HCT116 (cell line): ENCODE measurements at regions not wholly inside any gene's neighbourhood (a gene's known extent, or its start where the extent isn't known, plus 50 kb on each side); places are given as distances from the start of the nearest gene placed in this dataset.
"Not testable (repeated sequence)": the region's sequence is repeated elsewhere in the genome, so short reads cannot be mapped to it uniquely, and the experiment has no call there.

Source experiments
- ATAC-seq: fragments of 200-7000 bp; cut with Tn5 transposase; 2 replicates; pipeline ENCODE4 v1.9.1; 2020; ENCODE audit warnings: mild to moderate bottlenecking, moderate library complexity
- BruUV-seq: library from RNA; stranded (reverse); fragments of 400-500 nt; replicated peaks from 2 replicates; lab custom pipeline; 2021; lab: Mats Ljungman, UMichigan
- CTCF ChIA-PET: fragments of 300-600 bp; sonication (Branson Sonifier 250); formaldehyde crosslinking; loops from one replicate; lab custom pipeline; 2021; ENCODE audit warnings: antibody characterized with exemption; lab: Charles Lee
- POLR2A ChIA-PET: fragments of 300-600, 350-600 bp; sonication (Branson Sonifier 250); formaldehyde crosslinking; loops from one replicate; lab custom pipeline; 2021; ENCODE audit warnings: antibody characterized with exemption; lab: Charles Lee
- RAD21 ChIA-PET, 2 experiments: fragments of 300-600 bp; sonication (Branson Sonifier 250); formaldehyde crosslinking; loops; one replicate each; lab custom pipeline; 2023; ENCODE audit warnings: low total read pairs in 2 of 2; ENCODE audit not compliant: uncharacterized antibody in 2 of 2, unreplicated experiment in 2 of 2, low non-redundant PET in 1 of 2; lab: Charles Lee
- DNase-seq: peaks from one replicate; pipeline ENCODE4 v3.0.0-alpha.2; 2010; ENCODE audit warnings: low read depth, low spot score
- H2AFZ ChIP-seq: fragments of 200-600 bp; shearing (Covaris generic), sonication (generic); 2 replicates; pipeline ENCODE4 v1.6.1; 2017; ENCODE audit warnings: low read depth, mixed run types, mixed read lengths, antibody characterized with exemption, low read length; ENCODE audit not compliant: poor library complexity, severe bottlenecking
- H3K27ac ChIP-seq: 2 replicates; pipeline ENCODE4 v1.5.1; 2012; ENCODE audit warnings: low read depth, low read length
- H3K27me3 ChIP-seq: fragments of 200-600 bp; sonication (generic); 2 replicates; pipeline ENCODE4 v1.6.1; 2016; ENCODE audit warnings: mixed run types, low read length, mixed read lengths; ENCODE audit not compliant: insufficient read depth
- H3K36me3 ChIP-seq, 2 experiments: fragments of 200-500 bp in 1 of 2; fragments of 200-600 bp in 1 of 2; sonication (Bioruptor generic) in 1 of 2; sonication (generic) in 1 of 2; 2 replicates each; pipeline versions ENCODE4 v1.5.1 to v1.6.1; 2014 to 2016; ENCODE audit warnings: low read length in 2 of 2, inconsistent platforms in 1 of 2, mixed read lengths in 1 of 2, mixed run types in 1 of 2; ENCODE audit not compliant: insufficient read depth in 2 of 2, control insufficient read depth in 1 of 2
- H3K4me1 ChIP-seq, 2 experiments: fragments of 200-600 bp in 1 of 2; sonication (generic) in 1 of 2; 2 replicates each; pipeline versions ENCODE4 v1.5.1 to v1.6.1; 2012 to 2017; ENCODE audit warnings: low read length in 2 of 2, inconsistent platforms in 1 of 2, mild to moderate bottlenecking in 1 of 2, mixed read lengths in 1 of 2, mixed run types in 1 of 2, moderate library complexity in 1 of 2; ENCODE audit not compliant: insufficient read depth in 2 of 2, control insufficient read depth in 1 of 2
- H3K4me2 ChIP-seq: fragments of 200-600 bp; sonication (generic); 2 replicates; pipeline ENCODE4 v1.6.1; 2017; ENCODE audit warnings: mixed run types, low read length, mixed read lengths
- H3K4me3 ChIP-seq, 2 experiments: fragments of 200-600 bp in 1 of 2; sonication (generic) in 1 of 2; replicated peaks in 1 of 2; 2 replicates each; pipeline ENCODE4 v1.5.1; 2011 to 2016; ENCODE audit warnings: low read length in 2 of 2, control low read depth in 1 of 2, low read depth in 1 of 2, mild to moderate bottlenecking in 1 of 2, mixed read lengths in 1 of 2, mixed run types in 1 of 2
- H3K79me2 ChIP-seq: fragments of 200-600 bp; sonication (generic); 2 replicates; pipeline ENCODE4 v1.6.1; 2017; ENCODE audit warnings: mild to moderate bottlenecking, mixed run types, low read length, moderate library complexity, mixed read lengths; ENCODE audit not compliant: insufficient read depth
- H3K9ac ChIP-seq: fragments of 200-600 bp; sonication (generic); 2 replicates; pipeline ENCODE4 v1.6.1; 2016; ENCODE audit warnings: low read length, mixed read lengths
- H3K9me2 ChIP-seq: fragments of 200-600 bp; sonication (generic), shearing (Covaris generic); 2 replicates; pipeline ENCODE4 v1.6.1; 2017; ENCODE audit warnings: mixed run types, mild to moderate bottlenecking, moderate library complexity; ENCODE audit not compliant: insufficient read depth
- H3K9me3 ChIP-seq, 2 experiments: fragments of 200-500 bp in 1 of 2; fragments of 200-600 bp in 1 of 2; sonication (Bioruptor generic) in 1 of 2; sonication (generic) in 1 of 2; 2 replicates each; pipeline ENCODE4 v1.6.1; 2014 to 2017; ENCODE audit warnings: low read length in 2 of 2, mixed read lengths in 2 of 2, inconsistent platforms in 1 of 2, low read depth in 1 of 2, mild to moderate bottlenecking in 1 of 2, mixed run types in 1 of 2, moderate library complexity in 1 of 2; ENCODE audit not compliant: control insufficient read depth in 1 of 2, insufficient read depth in 1 of 2
- H4K20me1 ChIP-seq: fragments of 200-600 bp; sonication (generic), shearing (Covaris generic); 2 replicates; pipeline ENCODE4 v1.6.1; 2017; ENCODE audit warnings: mixed run types, mild to moderate bottlenecking, moderate library complexity; ENCODE audit not compliant: insufficient read depth
- ATF3 ChIP-seq: IDR thresholded peaks from 2 replicates; pipeline ENCODE4 v1.6.1; 2012
- CEBPB ChIP-seq: IDR thresholded peaks from 2 replicates; pipeline ENCODE4 v1.6.1; 2012; ENCODE audit warnings: low read depth
- CTCF ChIP-seq, 3 experiments: fragments of 200-600 bp in 1 of 3; sonication (generic) in 1 of 3; IDR thresholded peaks in 2 of 3; conservative IDR thresholded peaks in 1 of 3; 2 replicates each; pipeline ENCODE4 v1.5.1; 2012 to 2017; ENCODE audit warnings: low read depth in 2 of 3, low read length in 2 of 3, antibody characterized with exemption in 1 of 3, borderline replicate concordance in 1 of 3, control low read depth in 1 of 3, mild to moderate bottlenecking in 1 of 3, mixed read lengths in 1 of 3, mixed run types in 1 of 3, moderate library complexity in 1 of 3; ENCODE audit not compliant: insufficient read depth in 1 of 3
- EGR1 ChIP-seq: IDR thresholded peaks from 2 replicates; pipeline ENCODE4 v1.6.1; 2012; ENCODE audit warnings: low read depth
- ELF1 ChIP-seq: IDR thresholded peaks from 2 replicates; pipeline ENCODE4 v1.6.1; 2012; ENCODE audit warnings: low read depth, borderline replicate concordance
- EZH2phosphoT487 ChIP-seq: fragments of 200-600 bp; IDR thresholded peaks from 2 replicates; pipeline ENCODE4 v1.6.1; 2018; ENCODE audit warnings: antibody characterized with exemption, borderline replicate concordance
- JUND ChIP-seq: IDR thresholded peaks from 2 replicates; pipeline ENCODE4 v1.6.1; 2012
- POLR2A ChIP-seq: IDR thresholded peaks from 2 replicates; pipeline ENCODE4 v1.7.0; 2011; ENCODE audit warnings: borderline replicate concordance; ENCODE audit not compliant: insufficient read depth, insufficient read length; ENCODE audit errors: extremely low read depth
- RAD21 ChIP-seq: IDR thresholded peaks from 2 replicates; pipeline ENCODE4 v1.6.1; 2012; ENCODE audit warnings: low read depth, mild to moderate bottlenecking
- SP1 ChIP-seq: IDR thresholded peaks from 2 replicates; pipeline ENCODE4 v1.6.1; 2012; ENCODE audit warnings: low read depth
- SRF ChIP-seq: IDR thresholded peaks from 2 replicates; pipeline ENCODE4 v1.6.1; 2012; ENCODE audit warnings: low read depth
- TCF7L2 ChIP-seq: IDR thresholded peaks from 2 replicates; pipeline ENCODE4 v1.7.0; 2011; ENCODE audit warnings: borderline replicate concordance, inconsistent platforms; ENCODE audit not compliant: insufficient read depth, insufficient read length; ENCODE audit errors: extremely low read depth
- YY1 ChIP-seq: IDR thresholded peaks from 2 replicates; pipeline ENCODE4 v1.6.1; 2011; ENCODE audit warnings: low read length, low read depth, moderate library complexity, mild to moderate bottlenecking; ENCODE audit not compliant: insufficient replicate concordance; ENCODE audit errors: extremely low read depth
- ZBTB33 ChIP-seq: IDR thresholded peaks from 2 replicates; pipeline ENCODE4 v1.6.1; 2011; ENCODE audit warnings: mild to moderate bottlenecking, low read length, moderate library complexity; ENCODE audit not compliant: insufficient replicate concordance; ENCODE audit errors: extremely low read depth
- ZNF274 ChIP-seq: fragments of 200-500 bp; sonication (Bioruptor generic); IDR thresholded peaks from 2 replicates; pipeline ENCODE4 v1.6.1; 2014; ENCODE audit warnings: mild to moderate bottlenecking, low read depth, low read length, inconsistent platforms
- intact Hi-C: fragments of 100-400 bp; cut with micrococcal nuclease; formaldehyde crosslinking; loops from 2 replicates; pipeline ENCODE4 v1.10.0; 2022

GRCh38 chr9:25733336-25733982 is 55.2 kb upstream of the TUSC1 start:
- Histone ChIP-seq H3K27ac (no peak overlapping the region), H3K9me2 (no peaks in the 10 kb centered on the region), H3K36me3 (no peaks in the 10 kb centered on the region), H3K27me3 (no peaks in the 10 kb centered on the region), H3K4me3 (no peak overlapping the region), H3K4me2 (no peak overlapping the region), H2AFZ (no peak overlapping the region), H3K4me1 (no peaks in the 10 kb centered on the region), H4K20me1 (no peaks in the 10 kb centered on the region), H3K79me2 (no peaks in the 10 kb centered on the region), H3K9ac (no peak overlapping the region), H3K9me3 (peaks cover 5 to 18% of the 10 kb centered on the region in 2 experiments; a peak in 2 of 4 replicates)
- no TSS peak for BruUV-seq
- RAD21 ChIA-PET: no interaction called here
- intact Hi-C loops: no loop called here
- DNase-seq (no peak), ATAC-seq (no peak)
- CTCF ChIA-PET: no interaction called here
- POLR2A ChIA-PET: no interaction called here
- no peak for TF ChIP-seq EGR1
- no peak for TF ChIP-seq JUND
- TF ChIP-seq POLR2A: no peak
- TF ChIP-seq RAD21: no peak
- TF ChIP-seq ZBTB33: no peak
- no peak for TF ChIP-seq ELF1
- no peak for TF ChIP-seq EZH2phosphoT487
- TF ChIP-seq ATF3: no peak
- no peak for TF ChIP-seq CEBPB
- no peak for TF ChIP-seq SP1
- TF ChIP-seq YY1: no peak
- TF ChIP-seq CTCF (IDR thresholded peaks at IDR 0.05 in 2 of 3, conservative IDR thresholded peaks at IDR 0.05 in 1 of 3; ENCODE audit: borderline replicate concordance in 1 of 3, insufficient read depth in 1 of 3, low read depth in 2 of 3, low read length in 2 of 3): no peak
- no peak for TF ChIP-seq SRF
- no peak for TF ChIP-seq TCF7L2
- TF ChIP-seq ZNF274: no peak

GRCh38 chr9:25731895-25732794 is 53.9 kb upstream of the TUSC1 start:
- H3K36me3 ChIP-seq, BruUV-seq, H2AFZ ChIP-seq, POLR2A ChIA-PET, H3K27me3 ChIP-seq, H3K79me2 ChIP-seq, DNase-seq, H3K9me2 ChIP-seq, H3K4me3 ChIP-seq, H3K4me2 ChIP-seq, ATAC-seq, H4K20me1 ChIP-seq, H3K4me1 ChIP-seq, RAD21 ChIA-PET, CTCF ChIA-PET, H3K9ac ChIP-seq, intact Hi-C loops, H3K27ac ChIP-seq: not testable (repeated sequence)
- peaks cover 8 to 18% of the 10 kb centered on the region in 2 experiments; a peak in 2 of 4 replicates for H3K9me3 ChIP-seq
